GM20431 (cell line): ENCODE measurements at regions not wholly inside any gene's neighbourhood (a gene's known extent, or its start where the extent isn't known, plus 50 kb on each side); places are given as distances from the start of the nearest gene placed in this dataset.
"Not testable (repeated sequence)": the region's sequence is repeated elsewhere in the genome, so short reads cannot be mapped to it uniquely, and the experiment has no call there.

Experiments used
- in situ Hi-C: fragments of 300-500 bp; cut with MseI, MboI; formaldehyde crosslinking; loops from one replicate; pipeline ENCODE4 v1.15.0; 2020; ENCODE audit warnings: low sequenced_read_pairs; ENCODE audit not compliant: unreplicated experiment

DNA sequence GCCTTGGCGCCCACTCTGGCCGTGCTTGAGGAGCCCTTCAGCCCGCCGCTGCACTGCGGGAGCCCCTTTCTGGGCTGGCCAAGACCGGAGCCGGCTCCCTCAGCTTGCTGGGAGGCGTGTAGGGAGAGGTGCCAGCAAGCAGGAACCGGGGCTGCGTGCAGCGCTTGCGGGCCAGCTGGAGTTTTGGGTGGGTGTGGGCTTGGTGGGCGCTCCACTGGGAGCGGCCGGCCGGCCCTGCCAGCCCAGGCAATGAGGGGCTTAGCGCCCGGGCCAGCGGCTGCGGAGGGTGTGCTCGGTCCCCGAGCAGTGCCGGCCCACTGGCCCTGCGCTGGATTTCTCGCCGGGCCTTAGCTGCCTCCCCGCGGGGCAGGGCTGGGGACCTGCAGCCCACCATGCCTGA lies 204.9 kb upstream of the HNRNPA3 start:
- in situ Hi-C loops: not testable (repeated sequence)

DNA sequence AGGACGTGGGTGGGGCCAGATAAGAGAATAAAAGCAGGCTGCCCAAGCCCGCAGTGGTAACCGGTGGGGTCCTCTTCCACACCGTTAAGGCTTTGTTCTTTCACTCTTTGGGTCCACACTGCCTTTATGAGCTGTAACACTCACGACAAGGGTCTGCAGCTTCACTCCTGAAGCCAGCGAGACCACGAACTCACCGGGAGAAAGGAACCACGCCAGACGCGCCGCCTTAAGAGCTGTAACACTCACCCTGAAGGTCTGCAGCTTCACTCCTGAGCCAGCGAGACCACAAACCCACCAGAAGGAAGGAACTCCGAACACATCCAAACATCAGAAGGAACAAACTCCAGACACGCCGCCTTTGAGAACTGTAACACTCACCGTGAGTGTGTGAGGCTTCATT lies 203.9 kb upstream of the HNRNPA3 start:
- in situ Hi-C loops: not testable (repeated sequence)

GRCh38 chr2:177010146-177010545 lies 202.4 kb upstream of the HNRNPA3 start:
- in situ Hi-C loops: no loop called here

DNA sequence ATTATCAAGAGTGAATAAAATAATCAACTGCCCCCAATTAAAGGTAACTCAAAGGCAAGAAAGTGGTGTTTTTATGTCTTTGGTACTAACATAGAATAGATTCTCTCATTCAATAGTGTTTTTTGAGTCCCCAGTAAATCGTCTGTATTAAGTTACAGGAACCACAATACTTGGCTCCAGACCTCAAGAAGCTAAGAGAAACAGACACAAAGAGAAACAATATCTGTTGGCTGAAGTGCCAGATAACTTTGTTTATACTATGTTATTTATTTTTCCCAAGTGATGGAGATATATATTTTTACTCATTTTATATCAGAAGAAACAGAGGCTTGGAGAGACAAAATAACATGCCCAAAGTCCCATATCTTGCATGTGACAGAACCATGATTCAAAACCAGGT lies 201.7 kb upstream of the HNRNPA3 start:
- in situ Hi-C loops: no loop called here

DNA sequence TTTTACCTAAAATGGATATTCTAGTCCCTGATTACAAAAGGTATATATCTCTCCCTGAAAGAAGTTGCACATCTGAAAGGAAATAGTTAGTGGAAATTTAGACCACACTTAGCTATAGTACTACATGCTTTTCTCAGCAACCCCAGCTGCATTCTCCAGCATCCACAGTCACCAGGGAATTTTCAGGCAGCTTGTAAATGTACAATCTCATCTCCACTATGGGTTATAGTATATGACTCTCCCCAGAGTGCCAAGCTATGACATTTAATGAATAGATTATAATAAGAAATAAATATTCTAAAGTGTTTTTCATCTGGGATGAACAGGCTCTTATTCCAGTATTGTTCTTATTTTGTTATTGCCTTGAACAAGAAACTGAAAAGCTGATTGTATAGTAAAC lies 197.6 kb upstream of the HNRNPA3 start:
- in situ Hi-C loops: no loop called here

GRCh38 chr2:177015356-177015923 lies 197.2 kb upstream of the HNRNPA3 start:
- in situ Hi-C loops: no loop called here

- in situ Hi-C loops: no loop called here
These were observed 192.0 kb upstream of the HNRNPA3 start for GRCh38 chr2:177020524-177021119.

DNA sequence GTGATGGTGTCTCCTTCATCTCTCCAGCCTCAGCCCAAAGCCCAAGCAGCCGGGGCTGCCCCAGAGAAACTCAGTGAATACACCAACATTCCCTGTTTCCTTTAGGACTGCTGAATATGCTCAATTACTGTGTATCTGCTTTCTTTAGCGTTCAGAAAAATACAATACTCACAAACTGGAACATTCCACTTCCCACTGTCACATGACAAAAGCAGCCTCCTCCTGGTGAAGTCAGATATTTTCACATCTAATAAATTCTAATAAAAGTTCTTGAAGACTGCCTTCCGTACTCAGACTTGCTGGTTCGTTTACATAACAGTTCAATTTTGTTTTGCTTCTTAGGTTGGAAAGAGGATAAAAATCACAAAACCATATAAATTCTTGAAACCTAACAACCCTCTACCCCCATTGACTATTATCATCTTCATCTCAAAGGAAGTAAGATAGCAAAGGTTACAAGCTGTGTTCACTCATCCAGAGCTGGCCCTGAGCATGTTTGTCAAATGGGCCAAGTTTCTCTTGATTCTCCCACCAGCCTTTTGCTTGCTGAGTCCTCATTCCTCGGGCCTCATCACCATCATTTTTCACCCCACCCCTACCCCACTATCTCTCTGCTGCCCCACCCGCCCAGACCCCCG lies 190.8 kb upstream of the HNRNPA3 start:
- in situ Hi-C loops: no loop called here

DNA sequence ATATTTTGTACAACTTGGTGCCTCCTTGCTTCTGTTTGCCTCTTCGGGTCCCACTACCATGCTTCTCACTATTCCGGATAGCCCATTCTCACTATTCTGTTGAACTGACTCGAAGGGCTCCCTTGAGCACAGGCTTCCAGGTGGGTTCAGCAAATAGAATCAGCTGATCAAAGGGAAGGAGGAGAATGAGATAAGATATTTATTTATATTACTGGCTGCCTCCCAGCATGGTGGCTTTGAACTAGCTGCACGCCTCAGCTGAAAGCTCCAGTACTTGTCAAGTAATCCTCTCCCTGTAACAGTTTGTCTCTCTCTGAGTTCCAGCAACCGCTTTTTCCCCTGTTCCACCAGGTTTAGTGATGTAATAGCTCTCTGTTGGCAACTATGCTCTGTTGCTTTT lies 187.8 kb upstream of the HNRNPA3 start:
- in situ Hi-C loops: no loop called here

GRCh38 chr2:177026253-177026652 lies 186.3 kb upstream of the HNRNPA3 start:
- in situ Hi-C loops: no loop called here

- in situ Hi-C loops: no loop called here
These were observed 185.6 kb upstream of the HNRNPA3 start for GRCh38 chr2:177026956-177027355.

DNA sequence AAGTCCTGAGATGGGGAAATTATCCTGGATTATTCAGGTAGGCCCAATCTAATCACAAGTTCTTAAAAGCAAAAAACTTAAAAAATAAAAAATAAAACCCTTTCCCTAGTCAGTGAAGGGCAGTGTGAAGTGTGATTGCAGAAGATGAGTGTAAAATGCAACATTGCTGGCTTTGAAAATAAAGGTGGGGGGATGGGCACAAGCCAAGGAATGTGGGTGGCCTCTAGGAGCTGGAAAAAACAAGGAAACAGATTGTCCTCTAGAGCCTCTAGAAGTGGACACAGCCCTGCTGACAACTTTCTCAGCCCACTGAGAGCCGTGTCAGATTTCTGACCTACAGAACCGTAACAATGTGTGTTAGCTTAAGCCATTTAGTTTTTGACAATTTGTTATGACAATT lies 184.3 kb upstream of the HNRNPA3 start:
- in situ Hi-C loops: no loop called here

GRCh38 chr2:177029075-177029474 lies 183.5 kb upstream of the HNRNPA3 start:
- in situ Hi-C loops: no loop called here

DNA sequence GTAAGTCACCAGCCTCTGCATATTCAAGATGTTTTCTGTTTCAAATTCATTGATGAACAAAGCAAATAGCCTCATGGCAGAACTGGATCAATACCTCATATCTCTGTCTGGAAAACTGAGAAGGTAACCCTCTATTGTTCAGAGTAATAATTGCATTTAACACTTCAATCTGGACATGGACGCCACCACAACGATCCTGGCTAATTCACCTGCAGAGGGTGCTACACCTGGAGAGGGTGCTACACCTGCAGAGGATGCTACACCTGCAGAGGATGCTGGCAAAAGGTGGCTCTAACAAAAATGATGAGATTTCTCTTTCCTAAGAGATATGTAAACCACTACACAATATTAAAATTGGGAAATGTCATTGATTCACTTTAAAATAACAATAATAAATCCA lies 183.1 kb upstream of the HNRNPA3 start:
- in situ Hi-C loops: no loop called here

- in situ Hi-C loops: no loop called here
These were observed 182.7 kb upstream of the HNRNPA3 start for GRCh38 chr2:177029901-177030300.

- in situ Hi-C loops: no loop called here
These were observed 182.0 kb upstream of the HNRNPA3 start for GRCh38 chr2:177030451-177031105.

DNA sequence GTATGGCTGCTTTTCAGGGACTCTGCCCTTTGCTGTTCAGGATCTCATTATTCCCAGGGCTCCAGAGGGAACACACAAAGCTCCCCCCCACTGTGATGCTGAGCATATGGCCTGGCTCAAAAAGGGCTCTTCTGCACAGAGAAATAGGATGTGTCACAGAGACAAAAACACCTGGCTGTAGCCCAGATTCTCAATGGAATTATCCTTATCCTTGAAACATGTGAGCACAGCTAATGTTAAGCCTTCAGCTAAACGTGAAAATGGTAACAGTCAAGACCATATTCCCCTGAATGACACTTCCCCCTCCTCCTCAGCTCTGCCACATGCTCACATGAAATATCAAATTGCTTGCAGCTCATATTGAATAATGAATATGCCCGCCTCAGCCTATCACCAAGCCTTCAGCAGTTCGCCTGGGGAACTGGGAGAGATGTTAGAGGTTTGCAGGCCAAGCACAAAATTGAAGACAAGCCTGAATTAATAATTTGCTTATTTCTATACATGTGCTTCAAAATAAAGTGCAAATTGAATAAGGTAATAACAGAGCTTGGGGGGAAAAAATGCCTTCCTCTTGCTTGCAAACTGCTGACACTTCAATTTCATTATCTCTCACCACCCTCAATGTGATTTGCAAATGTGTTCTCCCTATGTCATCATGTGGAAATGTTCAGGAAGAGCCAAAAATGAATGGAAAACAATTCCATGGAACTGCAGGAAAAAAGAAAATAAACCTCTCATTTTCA lies 181.0 kb upstream of the HNRNPA3 start:
- in situ Hi-C loops: no loop called here

GRCh38 chr2:177036747-177037146 lies 175.8 kb upstream of the HNRNPA3 start:
- in situ Hi-C loops: no loop called here

- in situ Hi-C loops: no loop called here
These were observed 175.0 kb upstream of the HNRNPA3 start for GRCh38 chr2:177037569-177037968.

DNA sequence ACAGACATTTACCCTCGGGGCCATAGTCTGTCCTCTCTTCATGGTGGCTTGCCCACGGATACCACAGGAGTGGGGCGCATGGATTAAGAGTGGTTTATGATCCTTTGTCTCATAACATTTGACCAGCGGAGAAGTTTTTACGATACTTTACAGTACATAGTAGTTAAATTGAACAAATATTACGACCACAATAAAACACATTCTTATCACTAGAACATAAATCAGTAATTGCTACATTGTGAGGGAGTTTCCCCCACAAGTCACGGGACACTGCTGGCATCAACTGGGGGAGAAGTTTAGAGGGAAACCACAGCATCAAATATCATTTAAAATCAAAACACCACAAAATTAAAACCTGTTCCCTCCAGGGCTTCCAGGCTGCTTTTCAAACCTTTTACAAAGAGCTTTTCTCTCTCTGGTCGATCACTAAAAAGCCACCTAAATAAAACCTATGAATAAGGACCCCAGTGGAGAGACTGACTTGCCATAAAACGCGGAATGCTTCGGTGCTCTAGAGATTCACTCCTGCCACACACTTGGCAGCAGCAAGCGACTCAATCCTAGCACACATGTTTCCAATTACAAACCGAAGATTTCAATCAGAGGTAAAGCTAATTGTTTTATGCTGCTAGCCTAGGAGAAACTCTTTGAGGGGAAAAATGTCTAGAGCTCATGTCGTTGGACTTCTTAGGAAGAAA lies 173.7 kb upstream of the HNRNPA3 start:
- in situ Hi-C loops: no loop called here
